IMR-90 (cell line): ENCODE measurements at regions not wholly inside any gene's neighbourhood (a gene's known extent, or its start where the extent isn't known, plus 50 kb on each side); places are given as distances from the start of the nearest gene placed in this dataset.
A peak's percentile ranks its signal among the peaks of the same experiment; 100 is the strongest.

ENCODE experiments used
- ATAC-seq: fragments of 200-7000 bp; cut with Tn5 transposase; 2 replicates; pipeline ENCODE4 v1.9.1; 2020; ENCODE audit warnings: low read depth, mild to moderate bottlenecking, moderate library complexity
- BruUV-seq: library from RNA; stranded (reverse); fragments of 400-500 nt; replicated peaks from 2 replicates; lab custom pipeline; 2021; lab: Mats Ljungman, UMichigan
- CTCF ChIA-PET: fragments of 300-600 bp; formaldehyde crosslinking; extraction: SDS; loops from one replicate; lab custom pipeline; 2021; ENCODE audit warnings: antibody characterized with exemption; lab: Yijun Ruan, JAX
- POLR2A ChIA-PET: fragments of 300-600 bp; sonication (Branson Sonifier 250); formaldehyde crosslinking; loops from one replicate; lab custom pipeline; 2022; ENCODE audit warnings: antibody characterized with exemption; ENCODE audit not compliant: unreplicated experiment; lab: Charles Lee
- DNase-seq: peaks from one replicate; pipeline ENCODE4 v3.0.0; 2013
- H2AFZ ChIP-seq: replicated peaks from 2 replicates; pipeline ENCODE3; 2013; ENCODE audit warnings: low read length, mild to moderate bottlenecking; ENCODE audit not compliant: poor library complexity
- H2AK5ac ChIP-seq: 2 replicates; pipeline ENCODE4 v1.6.1; 2013; ENCODE audit warnings: low read depth, low read length, inconsistent platforms
- H2AK9ac ChIP-seq: replicated peaks from 2 replicates; pipeline ENCODE3; 2013; ENCODE audit warnings: mild to moderate bottlenecking, low read depth, low read length, moderate library complexity; ENCODE audit not compliant: poor library complexity
- H2BK120ac ChIP-seq: 2 replicates; pipeline ENCODE4 v1.6.1; 2013; ENCODE audit warnings: low read depth, low read length, inconsistent platforms
- H2BK15ac ChIP-seq: 3 replicates; pipeline ENCODE4 v1.6.1; 2013; ENCODE audit warnings: low read depth, low read length, inconsistent platforms
- H2BK20ac ChIP-seq: 2 replicates; pipeline ENCODE4 v1.6.1; 2013; ENCODE audit warnings: low read depth, mild to moderate bottlenecking, inconsistent platforms, low read length, moderate library complexity
- H2BK5ac ChIP-seq: 2 replicates; pipeline ENCODE4 v1.6.1; 2013; ENCODE audit warnings: mild to moderate bottlenecking, low read depth, low read length, inconsistent platforms; ENCODE audit not compliant: poor library complexity, severe bottlenecking
- H3K14ac ChIP-seq: replicated peaks from 2 replicates; pipeline ENCODE4 v1.6.1; 2013; ENCODE audit warnings: low read depth, low read length, inconsistent platforms
- H3K18ac ChIP-seq: 2 replicates; pipeline ENCODE4 v1.6.1; 2013; ENCODE audit warnings: low read depth, low read length, control low read depth
- H3K23ac ChIP-seq: 2 replicates; pipeline ENCODE4 v1.6.1; 2013; ENCODE audit warnings: low read depth, low read length, inconsistent platforms
- H3K27ac ChIP-seq: 2 replicates; pipeline ENCODE4 v1.5.1; 2013; ENCODE audit warnings: mild to moderate bottlenecking, control low read depth, low read length; ENCODE audit not compliant: insufficient read depth
- H3K27me3 ChIP-seq: 2 replicates; pipeline ENCODE4 v1.6.1; 2013; ENCODE audit warnings: low read length; ENCODE audit not compliant: control insufficient read depth, insufficient read depth
- H3K36me3 ChIP-seq: 2 replicates; pipeline ENCODE4 v1.6.1; 2013; ENCODE audit warnings: low read length, mixed read lengths; ENCODE audit not compliant: control insufficient read depth, insufficient read depth
- H3K4ac ChIP-seq: 2 replicates; pipeline ENCODE4 v1.6.1; 2013; ENCODE audit warnings: low read depth, low read length, inconsistent platforms
- H3K4me1 ChIP-seq: 2 replicates; pipeline ENCODE4 v1.6.1; 2013; ENCODE audit warnings: low read length, mixed read lengths; ENCODE audit not compliant: control insufficient read depth, insufficient read depth
- H3K4me2 ChIP-seq: 2 replicates; pipeline ENCODE4 v1.6.1; 2013; ENCODE audit warnings: low read depth, mild to moderate bottlenecking, control low read depth, low read length, moderate library complexity
- H3K4me3 ChIP-seq: 2 replicates; pipeline ENCODE4 v1.5.1; 2013; ENCODE audit warnings: low read depth, mild to moderate bottlenecking, control low read depth, low read length, moderate library complexity; ENCODE audit not compliant: insufficient read depth
- H3K56ac ChIP-seq: 2 replicates; pipeline ENCODE4 v1.6.1; 2013; ENCODE audit warnings: low read length, inconsistent platforms; ENCODE audit not compliant: insufficient read depth; ENCODE audit errors: extremely low read depth
- H3K79me1 ChIP-seq, 2 experiments: 2 replicates each; pipeline ENCODE4 v1.6.1; 2013; ENCODE audit warnings: low read length in 2 of 2, inconsistent platforms in 1 of 2, low read depth in 1 of 2
- H3K9ac ChIP-seq: 2 replicates; pipeline ENCODE4 v1.6.1; 2013; ENCODE audit warnings: low read depth, low read length, control low read depth
- H3K9me1 ChIP-seq: 2 replicates; pipeline ENCODE4 v1.6.1; 2013; ENCODE audit warnings: low read length, inconsistent platforms; ENCODE audit not compliant: insufficient read depth
- H3K9me3 ChIP-seq: 2 replicates; pipeline ENCODE4 v1.6.1; 2013; ENCODE audit warnings: low read length; ENCODE audit not compliant: control insufficient read depth, insufficient read depth
- H4K20me1 ChIP-seq: 2 replicates; pipeline ENCODE4 v1.6.1; 2013; ENCODE audit warnings: low read length, inconsistent platforms; ENCODE audit not compliant: insufficient read depth
- H4K5ac ChIP-seq: 2 replicates; pipeline ENCODE4 v1.6.1; 2013; ENCODE audit warnings: mild to moderate bottlenecking, low read depth, low read length, control low read depth
- H4K8ac ChIP-seq, 2 experiments: 2 replicates each; pipeline ENCODE4 v1.6.1; 2013; ENCODE audit warnings: low read depth in 2 of 2, low read length in 2 of 2, control low read depth in 1 of 2, inconsistent platforms in 1 of 2
- H4K91ac ChIP-seq: 2 replicates; pipeline ENCODE4 v1.6.1; 2013; ENCODE audit warnings: low read depth, low read length, inconsistent platforms; ENCODE audit not compliant: insufficient read depth
- CTCF ChIP-seq: conservative IDR thresholded peaks from 2 replicates; pipeline ENCODE4 v1.5.1; 2012; ENCODE audit warnings: mild to moderate bottlenecking, low read depth, low read length, improper control_type of control experiment
- FOS ChIP-seq: fragments of 150-350 bp; IDR thresholded peaks from 2 replicates; pipeline ENCODE4 v1.6.1; 2016; ENCODE audit warnings: low read depth, low read length
- MAFK ChIP-seq: IDR thresholded peaks from 2 replicates; pipeline ENCODE4 v1.6.1; 2012; ENCODE audit warnings: low read depth, low read length, improper control_type of control experiment
- MAZ ChIP-seq: IDR thresholded peaks from 2 replicates; pipeline ENCODE4 v1.6.1; 2012; ENCODE audit warnings: low read depth, mild to moderate bottlenecking, low read length, improper control_type of control experiment, moderate library complexity, borderline replicate concordance
- MXI1 ChIP-seq: IDR thresholded peaks from 2 replicates; pipeline ENCODE4 v1.6.1; 2012; ENCODE audit warnings: low read depth, mild to moderate bottlenecking, low read length, moderate library complexity, borderline replicate concordance
- RAD21 ChIP-seq: IDR thresholded peaks from 2 replicates; pipeline ENCODE4 v1.6.1; 2012; ENCODE audit warnings: low read length, improper control_type of control experiment
- RCOR1 ChIP-seq: IDR thresholded peaks from 2 replicates; pipeline ENCODE4 v1.6.1; 2012; ENCODE audit warnings: mild to moderate bottlenecking, low read length, improper control_type of control experiment; ENCODE audit not compliant: insufficient replicate concordance
- RFX5 ChIP-seq: IDR thresholded peaks from 2 replicates; pipeline ENCODE4 v1.8.0; 2012; ENCODE audit warnings: low read depth, mild to moderate bottlenecking, low read length, moderate library complexity
- WGBS, 2 experiments: methylation state at CpG; one replicate each; pipeline versions ENCODE4 v1.1.5 to v1.1.7; 2013; ENCODE audit warnings: missing lambda C conversion rate in 2 of 2; ENCODE audit not compliant: insufficient read length in 1 of 2; ENCODE audit errors: extremely low coverage in 2 of 2; 5-methylcytosine and 5-hydroxymethylcytosine counted together
- dilution Hi-C: fragments of 300-500 bp; cut with HindIII; formaldehyde crosslinking; loops from one replicate; pipeline ENCODE4 v1.14.3; 2018; ENCODE audit warnings: low sequenced_read_pairs; ENCODE audit not compliant: unreplicated experiment
- in situ Hi-C: fragments of 300-500 bp; cut with MboI; formaldehyde crosslinking; loops from 3 replicates; pipeline ENCODE4 v1.14.3; 2019; ENCODE audit warnings: low sequenced_read_pairs, inconsistent platforms, mixed read lengths
- intact Hi-C: fragments of 100-400 bp; cut with micrococcal nuclease; formaldehyde crosslinking; loops from 2 replicates; pipeline ENCODE4 v1.10.0; 2022
- TF ChIP-seq, protein P1 (sequence below): fragments of 150-350 bp; IDR thresholded peaks from 2 replicates; pipeline ENCODE4 v1.6.1; 2016; ENCODE audit warnings: low read depth, mild to moderate bottlenecking, low read length, moderate library complexity, borderline replicate concordance

- no peak overlapping the region for H4K91ac ChIP-seq
- BruUV-seq = no TSS peak
- WGBS, 2 experiments = 60% methylated on average over 1 of the region's 4 CpGs; no CpG with 5 or more reads in 1 of the 2 experiments
- in situ Hi-C loops = no loop called here
- H4K20me1 ChIP-seq = no peaks in the 10 kb centered on the region
- peaks cover 14% of the 10 kb centered on the region for H3K4me1 ChIP-seq
- H3K4me2 ChIP-seq = peak overlapping the region; percentile 66
- intact Hi-C loops = no loop called here
- CTCF ChIA-PET = no interaction called here
- no peak overlapping the region; the same call in 1 of the 2 replicates for H3K14ac ChIP-seq
- H3K23ac ChIP-seq = no peak overlapping the region
- no peak overlapping the region for H2AK9ac ChIP-seq
- ATAC-seq (no peak; the same call in 1 of the 2 replicates), DNase-seq (no peak)
- H3K4ac ChIP-seq = peak overlapping the region; percentile 30; the same call in 1 of the 2 replicates
- dilution Hi-C loops = no loop called here
- peaks cover 9% of the 10 kb centered on the region for H3K9me1 ChIP-seq
- peak overlapping the region; percentile 54 for H2AK5ac ChIP-seq
- H3K18ac ChIP-seq = peak overlapping the region; percentile 71
- peak overlapping the region; percentile 59; the same call in 1 of the 2 replicates for H4K5ac ChIP-seq
- H3K27me3 ChIP-seq = no peaks in the 10 kb centered on the region
- no peak overlapping the region for H3K9ac ChIP-seq
- peak overlapping the region in 1 of 2 experiments; percentile 20; a peak in 1 of 4 replicates for H4K8ac ChIP-seq
- TF ChIP-seq RFX5 (no peak), FOS (no peak), MXI1 (no peak), RCOR1 (no peak), MAFK (no peak), CTCF (no peak), MAZ (no peak), RAD21 (no peak)
- TF ChIP-seq, protein P1, sequence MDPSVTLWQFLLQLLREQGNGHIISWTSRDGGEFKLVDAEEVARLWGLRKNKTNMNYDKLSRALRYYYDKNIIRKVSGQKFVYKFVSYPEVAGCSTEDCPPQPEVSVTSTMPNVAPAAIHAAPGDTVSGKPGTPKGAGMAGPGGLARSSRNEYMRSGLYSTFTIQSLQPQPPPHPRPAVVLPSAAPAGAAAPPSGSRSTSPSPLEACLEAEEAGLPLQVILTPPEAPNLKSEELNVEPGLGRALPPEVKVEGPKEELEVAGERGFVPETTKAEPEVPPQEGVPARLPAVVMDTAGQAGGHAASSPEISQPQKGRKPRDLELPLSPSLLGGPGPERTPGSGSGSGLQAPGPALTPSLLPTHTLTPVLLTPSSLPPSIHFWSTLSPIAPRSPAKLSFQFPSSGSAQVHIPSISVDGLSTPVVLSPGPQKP = no peak
- POLR2A ChIA-PET = no interaction called here
- H2BK5ac ChIP-seq = no peak overlapping the region
- H3K79me1 ChIP-seq = no peaks in the 10 kb centered on the region
- no peak overlapping the region; the same call in 1 of the 2 replicates for H2BK20ac ChIP-seq
- H3K56ac ChIP-seq = no peak overlapping the region
- H3K4me3 ChIP-seq = no peak overlapping the region
- H3K9me3 ChIP-seq = no peaks in the 10 kb centered on the region
- H2BK15ac ChIP-seq = peak overlapping the region; percentile 45; the same call in 1 of the 3 replicates
- H3K36me3 ChIP-seq = no peaks in the 10 kb centered on the region
- H2AFZ ChIP-seq = no peak overlapping the region
- no peak overlapping the region for H2BK120ac ChIP-seq
- peak overlapping the region; percentile 8; the same call in 1 of the 2 replicates for H3K27ac ChIP-seq
These were observed 151.3 kb downstream of the CYSLTR2 start for GRCh38 chr13:48804821-48805601.
